Fibroblast of villous mesenchyme (primary cell): ENCODE measurements at regions not wholly inside any gene's neighbourhood (a gene's known extent, or its start where the extent isn't known, plus 50 kb on each side); places are given as distances from the start of the nearest gene placed in this dataset.
"Not testable (repeated sequence)": the region's sequence is repeated elsewhere in the genome, so short reads cannot be mapped to it uniquely, and the experiment has no call there.

ENCODE experiments used
- DNase-seq: peaks from one replicate; pipeline ENCODE4 v3.0.0-alpha.2; 2010; ENCODE audit warnings: low read depth
- H3K4me3 ChIP-seq: 2 replicates; pipeline ENCODE4 v1.5.1; 2011; ENCODE audit warnings: low read depth, mild to moderate bottlenecking, low read length
- TF ChIP-seq, protein P1 (sequence below): IDR thresholded peaks from 2 replicates; pipeline ENCODE4 v1.5.1; 2012; ENCODE audit warnings: low read depth, mild to moderate bottlenecking, low read length; ENCODE audit not compliant: insufficient read depth

DNA sequence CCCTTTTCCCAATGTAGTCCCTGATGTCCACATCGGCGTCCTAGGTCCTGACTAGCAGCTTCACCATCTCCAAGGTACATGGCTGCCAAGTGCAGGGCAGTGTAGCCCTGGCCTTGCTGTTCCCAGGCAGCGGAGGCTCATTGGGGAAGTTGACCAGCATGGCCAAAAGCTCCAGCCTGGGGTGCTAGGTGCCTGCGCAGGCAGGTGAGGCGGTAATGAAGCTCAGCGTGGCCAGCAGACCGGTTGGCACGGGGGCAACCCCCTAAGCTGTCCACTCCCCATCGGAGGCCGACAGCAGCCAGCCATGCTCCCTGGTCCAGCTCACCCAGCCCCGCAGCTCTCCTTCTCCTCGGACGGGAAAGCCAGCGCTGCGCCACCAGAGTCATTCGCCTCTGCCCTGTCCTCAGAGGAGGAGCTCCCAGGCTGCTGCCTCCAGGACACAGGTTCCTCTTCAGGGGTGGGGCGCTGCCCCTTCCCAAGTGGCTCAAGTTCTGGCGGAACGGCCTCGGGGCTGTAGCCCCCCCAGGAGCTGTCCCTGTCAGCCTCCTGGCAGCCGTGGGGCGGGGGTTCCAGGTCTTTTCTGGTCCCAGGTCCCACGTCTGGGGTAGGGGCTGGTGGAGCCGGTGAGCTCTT, 1218.2 kb downstream of the FOXD4L5 start:
- TF ChIP-seq, protein P1, sequence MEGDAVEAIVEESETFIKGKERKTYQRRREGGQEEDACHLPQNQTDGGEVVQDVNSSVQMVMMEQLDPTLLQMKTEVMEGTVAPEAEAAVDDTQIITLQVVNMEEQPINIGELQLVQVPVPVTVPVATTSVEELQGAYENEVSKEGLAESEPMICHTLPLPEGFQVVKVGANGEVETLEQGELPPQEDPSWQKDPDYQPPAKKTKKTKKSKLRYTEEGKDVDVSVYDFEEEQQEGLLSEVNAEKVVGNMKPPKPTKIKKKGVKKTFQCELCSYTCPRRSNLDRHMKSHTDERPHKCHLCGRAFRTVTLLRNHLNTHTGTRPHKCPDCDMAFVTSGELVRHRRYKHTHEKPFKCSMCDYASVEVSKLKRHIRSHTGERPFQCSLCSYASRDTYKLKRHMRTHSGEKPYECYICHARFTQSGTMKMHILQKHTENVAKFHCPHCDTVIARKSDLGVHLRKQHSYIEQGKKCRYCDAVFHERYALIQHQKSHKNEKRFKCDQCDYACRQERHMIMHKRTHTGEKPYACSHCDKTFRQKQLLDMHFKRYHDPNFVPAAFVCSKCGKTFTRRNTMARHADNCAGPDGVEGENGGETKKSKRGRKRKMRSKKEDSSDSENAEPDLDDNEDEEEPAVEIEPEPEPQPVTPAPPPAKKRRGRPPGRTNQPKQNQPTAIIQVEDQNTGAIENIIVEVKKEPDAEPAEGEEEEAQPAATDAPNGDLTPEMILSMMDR = no peak
- DNase-seq = no peak
- H3K4me3 ChIP-seq = no peak overlapping the region

- TF ChIP-seq, protein P1 = no peak
- DNase-seq = no peak
- H3K4me3 ChIP-seq = no peak overlapping the region
Observed at GRCh38 chr9:64061013-64061627, 1223.9 kb downstream of the FOXD4L5 start.

- DNase-seq, H3K4me3 ChIP-seq: not testable (repeated sequence)
Observed at GRCh38 chr9:64058070-64058469, 1226.9 kb downstream of the FOXD4L5 start.

GRCh38 chr9:64057553-64057952, 1227.5 kb downstream of the FOXD4L5 start:
- TF ChIP-seq, protein P1 = no peak
- H3K4me3 ChIP-seq = no peak overlapping the region
- no peak for DNase-seq

GRCh38 chr9:64028925-64029324, 1256.1 kb downstream of the FOXD4L5 start:
- H3K4me3 ChIP-seq, DNase-seq: not testable (repeated sequence)

DNA sequence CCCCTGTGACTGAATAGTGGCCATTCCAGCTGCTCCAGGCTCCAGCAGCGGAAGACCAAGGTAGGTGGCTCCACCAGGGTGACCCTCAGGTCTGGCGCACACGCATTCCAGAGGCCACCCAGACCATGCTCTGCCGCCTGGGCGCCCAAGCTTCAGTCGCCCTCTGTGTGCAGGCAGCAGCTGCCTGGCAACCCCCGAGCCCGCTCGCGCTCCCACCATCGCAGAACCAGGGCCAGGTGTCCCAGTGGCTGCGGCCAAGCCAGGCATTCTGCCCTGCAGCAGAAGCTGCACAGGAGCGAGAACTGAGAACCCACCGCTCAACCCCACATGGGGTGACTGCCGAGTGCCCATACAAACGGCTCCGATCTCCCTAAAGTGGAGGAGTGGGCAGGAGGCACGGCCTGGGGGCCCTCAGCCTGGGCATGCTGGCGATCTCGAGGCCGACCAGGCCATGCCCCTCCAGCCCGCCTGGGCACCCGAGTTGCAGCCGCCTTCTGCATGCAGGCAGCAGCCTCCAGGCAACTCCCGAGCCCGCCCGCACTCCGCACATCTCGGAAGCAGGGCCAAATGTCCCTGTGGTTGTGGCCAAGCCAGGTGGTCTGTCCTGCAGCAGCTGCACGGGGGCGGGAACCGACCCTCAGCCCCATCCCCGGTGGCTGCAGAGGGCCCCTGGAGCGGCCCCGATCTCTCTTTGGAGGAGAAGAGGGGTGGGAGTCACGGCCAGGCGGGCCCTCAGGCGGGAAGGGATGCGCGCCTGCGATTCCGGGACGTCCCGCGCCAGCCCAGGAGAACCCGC, 1264.1 kb downstream of the FOXD4L5 start:
- not testable (repeated sequence) for DNase-seq, H3K4me3 ChIP-seq

- not testable (repeated sequence) for H3K4me3 ChIP-seq, DNase-seq
Observed at GRCh38 chr9:64017666-64018065, 1267.3 kb downstream of the FOXD4L5 start.

GRCh38 chr9:64016845-64017406, 1268.1 kb downstream of the FOXD4L5 start:
- peak; percentile 57 for DNase-seq
- H3K4me3 ChIP-seq = peak overlapping the region; percentile 68

DNA sequence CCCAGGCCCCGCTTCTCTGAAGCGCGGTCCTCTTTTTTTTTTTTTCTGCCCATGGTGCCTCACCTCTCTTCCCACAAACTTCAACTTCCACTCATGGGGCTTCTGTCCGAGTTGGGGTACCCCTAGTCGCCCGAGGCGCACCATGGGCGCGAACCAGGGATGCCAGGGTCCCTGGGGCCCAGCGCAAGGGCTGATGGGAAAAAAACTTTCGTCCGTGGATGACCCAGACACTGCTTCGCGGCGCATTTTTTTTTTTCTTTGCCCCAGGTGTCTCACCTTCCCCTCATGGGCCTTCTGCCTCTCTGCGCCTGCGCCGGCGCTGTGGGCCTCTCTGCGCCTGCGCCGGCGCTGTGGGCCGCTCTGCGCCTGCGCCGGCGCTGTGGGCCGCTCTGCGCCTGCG, 1268.8 kb downstream of the FOXD4L5 start:
- DNase-seq = not testable (repeated sequence)
- H3K4me3 ChIP-seq = peak overlapping the region; percentile 73

- DNase-seq = no peak
- TF ChIP-seq, protein P1 = no peak
- H3K4me3 ChIP-seq = no peak overlapping the region
Observed at GRCh38 chr9:64015136-64015535, 1269.9 kb downstream of the FOXD4L5 start.

DNA sequence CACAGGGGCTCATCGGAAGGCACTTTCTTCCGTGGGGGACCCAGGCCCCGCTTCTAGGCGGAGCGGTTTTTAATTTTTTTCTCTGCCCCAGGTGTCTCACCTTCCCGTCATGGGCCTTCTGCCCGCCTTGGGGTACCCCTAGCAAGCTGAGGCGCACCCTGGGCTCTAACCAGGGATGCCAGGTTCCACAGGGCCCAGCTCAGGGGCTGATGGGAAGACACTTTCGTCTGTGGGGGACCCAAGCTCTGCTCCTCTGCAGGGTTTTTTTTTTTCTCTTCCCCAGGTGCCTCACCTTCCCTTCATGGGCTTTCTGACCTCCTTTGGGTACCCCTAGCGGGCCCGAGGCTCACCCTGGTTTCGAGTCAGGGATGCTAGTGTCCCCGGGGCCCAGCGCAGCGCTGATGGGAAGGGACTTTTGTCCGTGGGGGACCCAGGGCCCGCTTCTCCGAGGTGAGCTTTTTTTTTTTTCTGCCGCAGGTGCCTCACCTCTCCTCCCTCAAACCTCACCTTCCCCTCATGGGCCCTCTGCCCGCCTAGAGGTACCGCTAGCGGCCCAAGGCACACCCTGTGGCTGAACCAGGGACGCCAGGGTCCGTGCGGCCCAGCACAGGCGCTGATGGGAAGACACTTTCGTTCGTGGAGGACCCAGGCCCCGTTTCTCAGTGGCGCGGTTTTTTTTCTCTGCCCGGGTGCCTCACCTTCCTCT, 1270.5 kb downstream of the FOXD4L5 start:
- DNase-seq, H3K4me3 ChIP-seq: not testable (repeated sequence)

- not testable (repeated sequence) for DNase-seq, H3K4me3 ChIP-seq
Observed at GRCh38 chr9:64013122-64013521, 1271.9 kb downstream of the FOXD4L5 start.

- DNase-seq, H3K4me3 ChIP-seq: not testable (repeated sequence)
Observed at GRCh38 chr9:64012014-64012413, 1273.0 kb downstream of the FOXD4L5 start.
